ENCODE measurements at regions not wholly inside any gene's neighbourhood (a gene's known extent, or its start where the extent isn't known, plus 50 kb on each side); places are given as distances from the start of the nearest gene placed in this dataset.

DNA sequence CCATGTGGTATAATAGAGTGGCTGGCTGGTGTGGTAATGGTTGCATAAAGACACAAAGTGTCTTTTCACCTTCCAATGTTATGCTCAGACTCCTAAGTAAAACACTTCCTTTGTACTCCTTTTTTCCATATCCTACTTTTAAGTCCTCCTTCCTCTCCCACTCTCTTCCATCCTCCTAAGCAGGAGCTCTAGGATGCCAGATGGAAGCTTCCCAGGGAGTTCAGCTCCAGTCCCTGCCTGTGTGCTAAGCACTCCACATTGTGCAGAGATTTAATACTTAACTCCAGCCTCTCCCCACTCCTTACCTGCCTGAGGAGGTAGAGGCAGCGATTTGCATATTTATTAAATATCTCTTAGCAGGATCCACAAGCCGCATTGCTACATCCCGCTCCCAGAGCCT, 60.5 kb upstream of the IGSF21 start:
- TF ChIP-seq, protein P1, sequence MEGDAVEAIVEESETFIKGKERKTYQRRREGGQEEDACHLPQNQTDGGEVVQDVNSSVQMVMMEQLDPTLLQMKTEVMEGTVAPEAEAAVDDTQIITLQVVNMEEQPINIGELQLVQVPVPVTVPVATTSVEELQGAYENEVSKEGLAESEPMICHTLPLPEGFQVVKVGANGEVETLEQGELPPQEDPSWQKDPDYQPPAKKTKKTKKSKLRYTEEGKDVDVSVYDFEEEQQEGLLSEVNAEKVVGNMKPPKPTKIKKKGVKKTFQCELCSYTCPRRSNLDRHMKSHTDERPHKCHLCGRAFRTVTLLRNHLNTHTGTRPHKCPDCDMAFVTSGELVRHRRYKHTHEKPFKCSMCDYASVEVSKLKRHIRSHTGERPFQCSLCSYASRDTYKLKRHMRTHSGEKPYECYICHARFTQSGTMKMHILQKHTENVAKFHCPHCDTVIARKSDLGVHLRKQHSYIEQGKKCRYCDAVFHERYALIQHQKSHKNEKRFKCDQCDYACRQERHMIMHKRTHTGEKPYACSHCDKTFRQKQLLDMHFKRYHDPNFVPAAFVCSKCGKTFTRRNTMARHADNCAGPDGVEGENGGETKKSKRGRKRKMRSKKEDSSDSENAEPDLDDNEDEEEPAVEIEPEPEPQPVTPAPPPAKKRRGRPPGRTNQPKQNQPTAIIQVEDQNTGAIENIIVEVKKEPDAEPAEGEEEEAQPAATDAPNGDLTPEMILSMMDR (IDR thresholded peaks at IDR 0.05; ENCODE audit: low read length) = no peak
- no peak for TF ChIP-seq EZH2 (IDR thresholded peaks at IDR 0.05; ENCODE audit: borderline replicate concordance, low read length)

All from OCI-LY1 (cell line).